ENCODE measurements at regions not wholly inside any gene's neighbourhood (a gene's known extent, or its start where the extent isn't known, plus 50 kb on each side); places are given as distances from the start of the nearest gene placed in this dataset.

DNA sequence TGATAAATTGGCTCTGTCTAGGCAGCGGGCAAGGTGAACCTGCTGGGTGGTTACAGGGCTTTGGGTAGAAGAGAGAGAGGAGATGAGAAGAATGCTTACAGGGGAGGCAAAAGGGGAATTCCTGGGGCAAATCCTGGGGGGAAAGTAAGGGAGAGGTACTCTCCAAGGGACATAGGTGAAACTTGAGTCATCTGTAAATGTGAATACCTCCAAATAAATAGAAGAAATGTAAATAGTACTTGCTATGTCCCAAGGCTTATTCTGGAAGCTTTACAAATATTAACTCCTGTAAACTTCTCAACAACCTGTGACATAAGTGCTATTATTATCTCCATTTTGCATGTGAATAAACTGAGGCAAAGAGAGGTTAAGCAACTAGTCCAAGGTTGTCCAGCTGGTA lies 57.7 kb upstream of the CDK13 start:
- DNase-seq (ENCODE audit: low read depth in 1 of 2, low spot score in 1 of 2): no peak
- Histone ChIP-seq H3K4me3 (replicated peaks; ENCODE audit: insufficient read depth, low read length) (no peak overlapping the region), H3K27ac (replicated peaks) (no peak overlapping the region), H3K27me3 (ENCODE audit: insufficient read depth, poor library complexity, severe bottlenecking) (no peaks in the 10 kb centered on the region)
- TF ChIP-seq POLR2AphosphoS5 (IDR thresholded peaks at IDR 0.05; ENCODE audit: low read depth) (no peak), GABPA (IDR thresholded peaks at IDR 0.05; ENCODE audit: low read depth) (no peak), SPI1 (IDR thresholded peaks at IDR 0.05; ENCODE audit: borderline replicate concordance, low read depth) (no peak)
- TF ChIP-seq, protein P1, sequence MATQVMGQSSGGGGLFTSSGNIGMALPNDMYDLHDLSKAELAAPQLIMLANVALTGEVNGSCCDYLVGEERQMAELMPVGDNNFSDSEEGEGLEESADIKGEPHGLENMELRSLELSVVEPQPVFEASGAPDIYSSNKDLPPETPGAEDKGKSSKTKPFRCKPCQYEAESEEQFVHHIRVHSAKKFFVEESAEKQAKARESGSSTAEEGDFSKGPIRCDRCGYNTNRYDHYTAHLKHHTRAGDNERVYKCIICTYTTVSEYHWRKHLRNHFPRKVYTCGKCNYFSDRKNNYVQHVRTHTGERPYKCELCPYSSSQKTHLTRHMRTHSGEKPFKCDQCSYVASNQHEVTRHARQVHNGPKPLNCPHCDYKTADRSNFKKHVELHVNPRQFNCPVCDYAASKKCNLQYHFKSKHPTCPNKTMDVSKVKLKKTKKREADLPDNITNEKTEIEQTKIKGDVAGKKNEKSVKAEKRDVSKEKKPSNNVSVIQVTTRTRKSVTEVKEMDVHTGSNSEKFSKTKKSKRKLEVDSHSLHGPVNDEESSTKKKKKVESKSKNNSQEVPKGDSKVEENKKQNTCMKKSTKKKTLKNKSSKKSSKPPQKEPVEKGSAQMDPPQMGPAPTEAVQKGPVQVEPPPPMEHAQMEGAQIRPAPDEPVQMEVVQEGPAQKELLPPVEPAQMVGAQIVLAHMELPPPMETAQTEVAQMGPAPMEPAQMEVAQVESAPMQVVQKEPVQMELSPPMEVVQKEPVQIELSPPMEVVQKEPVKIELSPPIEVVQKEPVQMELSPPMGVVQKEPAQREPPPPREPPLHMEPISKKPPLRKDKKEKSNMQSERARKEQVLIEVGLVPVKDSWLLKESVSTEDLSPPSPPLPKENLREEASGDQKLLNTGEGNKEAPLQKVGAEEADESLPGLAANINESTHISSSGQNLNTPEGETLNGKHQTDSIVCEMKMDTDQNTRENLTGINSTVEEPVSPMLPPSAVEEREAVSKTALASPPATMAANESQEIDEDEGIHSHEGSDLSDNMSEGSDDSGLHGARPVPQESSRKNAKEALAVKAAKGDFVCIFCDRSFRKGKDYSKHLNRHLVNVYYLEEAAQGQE (IDR thresholded peaks at IDR 0.05; ENCODE audit: insufficient replicate concordance, low read depth): no peak
- TF ChIP-seq, protein P2, sequence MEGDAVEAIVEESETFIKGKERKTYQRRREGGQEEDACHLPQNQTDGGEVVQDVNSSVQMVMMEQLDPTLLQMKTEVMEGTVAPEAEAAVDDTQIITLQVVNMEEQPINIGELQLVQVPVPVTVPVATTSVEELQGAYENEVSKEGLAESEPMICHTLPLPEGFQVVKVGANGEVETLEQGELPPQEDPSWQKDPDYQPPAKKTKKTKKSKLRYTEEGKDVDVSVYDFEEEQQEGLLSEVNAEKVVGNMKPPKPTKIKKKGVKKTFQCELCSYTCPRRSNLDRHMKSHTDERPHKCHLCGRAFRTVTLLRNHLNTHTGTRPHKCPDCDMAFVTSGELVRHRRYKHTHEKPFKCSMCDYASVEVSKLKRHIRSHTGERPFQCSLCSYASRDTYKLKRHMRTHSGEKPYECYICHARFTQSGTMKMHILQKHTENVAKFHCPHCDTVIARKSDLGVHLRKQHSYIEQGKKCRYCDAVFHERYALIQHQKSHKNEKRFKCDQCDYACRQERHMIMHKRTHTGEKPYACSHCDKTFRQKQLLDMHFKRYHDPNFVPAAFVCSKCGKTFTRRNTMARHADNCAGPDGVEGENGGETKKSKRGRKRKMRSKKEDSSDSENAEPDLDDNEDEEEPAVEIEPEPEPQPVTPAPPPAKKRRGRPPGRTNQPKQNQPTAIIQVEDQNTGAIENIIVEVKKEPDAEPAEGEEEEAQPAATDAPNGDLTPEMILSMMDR (IDR thresholded peaks at IDR 0.05; ENCODE audit: insufficient read depth, low read length): no peak

DNA sequence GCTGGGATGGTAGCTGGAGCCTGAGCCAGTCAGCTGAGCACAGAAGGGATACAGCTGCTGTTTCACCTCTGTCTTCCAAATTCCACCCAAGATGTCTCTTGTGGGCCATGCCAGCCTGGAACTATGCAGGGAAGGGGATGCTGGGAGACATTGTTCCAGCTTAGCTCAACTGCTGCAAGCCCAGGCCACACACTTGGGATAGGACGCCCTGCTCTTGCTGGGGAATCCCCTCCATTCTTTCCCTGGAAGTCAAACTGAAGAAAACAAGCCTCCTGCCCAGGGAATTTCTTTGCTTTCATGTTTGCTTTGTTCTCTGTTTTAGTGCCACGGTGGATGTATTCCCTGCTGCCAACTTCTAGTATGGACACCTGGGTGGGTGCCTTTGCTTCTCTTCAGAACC lies 55.2 kb upstream of the CDK13 start:
- no peak for TF ChIP-seq GABPA (IDR thresholded peaks at IDR 0.05; ENCODE audit: low read depth)
- TF ChIP-seq, protein P2 (IDR thresholded peaks at IDR 0.05; ENCODE audit: insufficient read depth, low read length): no peak
- TF ChIP-seq, protein P1 (IDR thresholded peaks at IDR 0.05; ENCODE audit: insufficient replicate concordance, low read depth): no peak
- TF ChIP-seq SPI1 (IDR thresholded peaks at IDR 0.05; ENCODE audit: borderline replicate concordance, low read depth): no peak
- no peak for TF ChIP-seq POLR2AphosphoS5 (IDR thresholded peaks at IDR 0.05; ENCODE audit: low read depth)
- Histone ChIP-seq H3K27me3 (ENCODE audit: insufficient read depth, poor library complexity, severe bottlenecking) (no peaks in the 10 kb centered on the region), H3K4me3 (replicated peaks; ENCODE audit: insufficient read depth, low read length) (no peak overlapping the region), H3K27ac (replicated peaks) (no peak overlapping the region)
- no peak for DNase-seq (ENCODE audit: low read depth in 1 of 2, low spot score in 1 of 2)

DNA sequence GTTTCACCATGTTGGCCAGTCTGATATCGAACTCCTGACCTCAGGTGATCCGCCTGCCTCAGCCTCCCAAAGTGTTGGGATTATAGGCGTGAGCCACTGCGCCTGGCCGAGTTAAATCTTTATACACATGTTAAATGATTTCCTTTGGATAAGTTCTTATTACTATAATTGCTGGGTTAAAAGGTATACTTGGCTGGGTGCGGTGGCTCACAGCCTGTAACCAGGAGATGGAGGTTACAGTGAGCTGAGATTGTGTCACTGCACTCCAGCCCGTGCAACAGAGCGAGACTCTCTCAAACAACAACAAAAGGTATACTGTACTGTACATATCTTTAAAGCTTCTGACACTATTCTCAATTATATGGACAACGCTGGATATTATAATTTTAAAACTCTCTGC lies 53.2 kb upstream of the CDK13 start:
- Histone ChIP-seq H3K4me3 (replicated peaks; ENCODE audit: insufficient read depth, low read length) (no peak overlapping the region), H3K27me3 (ENCODE audit: insufficient read depth, poor library complexity, severe bottlenecking) (no peaks in the 10 kb centered on the region), H3K27ac (replicated peaks) (no peak overlapping the region)
- no peak for DNase-seq (ENCODE audit: low read depth in 1 of 2, low spot score in 1 of 2)
- TF ChIP-seq, protein P2 (IDR thresholded peaks at IDR 0.05; ENCODE audit: insufficient read depth, low read length): no peak
- no peak for TF ChIP-seq POLR2AphosphoS5 (IDR thresholded peaks at IDR 0.05; ENCODE audit: low read depth)
- TF ChIP-seq GABPA (IDR thresholded peaks at IDR 0.05; ENCODE audit: low read depth): no peak
- TF ChIP-seq SPI1 (IDR thresholded peaks at IDR 0.05; ENCODE audit: borderline replicate concordance, low read depth): no peak
- TF ChIP-seq, protein P1 (IDR thresholded peaks at IDR 0.05; ENCODE audit: insufficient replicate concordance, low read depth): no peak

All from HL-60 (cell line).